Heart left ventricle (tissue), 16 donors: ENCODE measurements at regions not wholly inside any gene's neighbourhood (a gene's known extent, or its start where the extent isn't known, plus 50 kb on each side); places are given as distances from the start of the nearest gene placed in this dataset.
A peak's percentile ranks its signal among the peaks of the same experiment; 100 is the strongest.

ENCODE experiments used
- ATAC-seq, 4 donors: fragments of 200-7000 bp; cut with Tn5 transposase; one replicate each; pipeline ENCODE4 v1.9.1; 2020 to 2022; ENCODE audit warnings: moderate library complexity in 4 of 4, mild to moderate bottlenecking in 3 of 4, moderate number of reproducible peaks in 1 of 4
- DNase-seq, 5 donors: peaks; one replicate each; pipeline ENCODE4 v3.0.0-alpha.2; 2020
- H3K27ac ChIP-seq, 12 donors: fragments of 200-600 bp; sonication (generic) in 4 of 12; one replicate each; pipeline versions ENCODE4 v1.5.0 to v1.8.0; 2016 to 2022; ENCODE audit warnings: mild to moderate bottlenecking in 2 of 12
- H3K27me3 ChIP-seq, 9 donors: fragments of 200-600 bp; sonication (generic) in 2 of 9; one replicate each; pipeline versions ENCODE4 v1.5.1 to v1.8.0; 2016 to 2022; ENCODE audit warnings: mild to moderate bottlenecking in 3 of 9
- H3K36me3 ChIP-seq, 9 donors: fragments of 200-600 bp; sonication (generic) in 2 of 9; one replicate each; pipeline versions ENCODE4 v1.5.0 to v1.8.0; 2018 to 2022; ENCODE audit warnings: mild to moderate bottlenecking in 2 of 9
- H3K4me1 ChIP-seq, 12 donors: fragments of 200-600 bp; sonication (generic) in 4 of 12; one replicate each; pipeline versions ENCODE4 v1.5.0 to v1.8.0; 2016 to 2022; ENCODE audit warnings: mild to moderate bottlenecking in 3 of 12
- H3K4me3 ChIP-seq, 12 donors: fragments of 200-600 bp; sonication (generic) in 4 of 12; one replicate each; pipeline versions ENCODE4 v1.5.0 to v1.8.0; 2017 to 2022; ENCODE audit warnings: mild to moderate bottlenecking in 9 of 12, moderate library complexity in 4 of 12
- H3K9me3 ChIP-seq, 12 donors: fragments of 200-600 bp; sonication (generic) in 4 of 12; one replicate each; pipeline versions ENCODE4 v1.5.0 to v1.8.0; 2016 to 2022; ENCODE audit warnings: mild to moderate bottlenecking in 1 of 12
- CTCF ChIP-seq, 12 donors: fragments of 200-600 bp; sonication (generic) in 4 of 12; IDR thresholded peaks; one replicate each; pipeline versions ENCODE4 v1.5.0 to v1.8.0; 2018 to 2022; ENCODE audit warnings: antibody characterized with exemption in 12 of 12, mild to moderate bottlenecking in 5 of 12
- POLR2A ChIP-seq, 2 donors: fragments of 450-650 bp; IDR thresholded peaks; one replicate each; pipeline ENCODE4 v1.6.1; 2017; ENCODE audit warnings: antibody characterized with exemption in 2 of 2, mild to moderate bottlenecking in 2 of 2, moderate library complexity in 2 of 2
- WGBS, 4 donors: extraction: QIAGEN DNeasy Blood & Tissue Kit in 2 of 4; methylation state at CpG; one replicate each; pipeline versions ENCODE4 v1.1.5 to v1.1.7; 2013 to 2018; 5-methylcytosine and 5-hydroxymethylcytosine counted together
- intact Hi-C, 10 donors: fragments of 100-400 bp; cut with DNase I; formaldehyde crosslinking; loops; one replicate each; pipeline versions ENCODE4 v1.11.1 to v1.14.2; 2022
- donor health status: ischemic (EF 13 %, LVEDD 7.1; RV severe dilation, severe dysfunction).
- donor health status: healthy with polysubstance abuse.
- donor health status: DM: no; HTN: yes; CAD: no.
- donor health status: DM: no; HTN: no; CAD: no.
- donor health status: ischemic (EF 25% LVEDD 6.9; RV normal size, moderate dysfunction).
- donor health status: ischemic (EF 25% LVEDD 5.7; RV mildly dilated, moderate dysfunction).
- donor health status: healthy.
- donor health status: DM: yes; HTN: yes; CAD: no.
- donor health status: ischemic (EF 35%, LVEDD 5.7; RV mildly dilated, moderate dysfunction).
- donor health status: nonischemic (EF 11% LVEDD 7.7; RV severe dilation, severe dysfunction).
- donor health status: DM: yes; HTN: yes; CAD: no.
- donor health status: PGD.
- donor health status: ischemic (EF 29% LVEDD 5.4; RV normal size, mild dysfunction).
- donor health status: nonischemic (EF 23%, LVEDD 6.1; RV moderate dilation, normal function).

DNA sequence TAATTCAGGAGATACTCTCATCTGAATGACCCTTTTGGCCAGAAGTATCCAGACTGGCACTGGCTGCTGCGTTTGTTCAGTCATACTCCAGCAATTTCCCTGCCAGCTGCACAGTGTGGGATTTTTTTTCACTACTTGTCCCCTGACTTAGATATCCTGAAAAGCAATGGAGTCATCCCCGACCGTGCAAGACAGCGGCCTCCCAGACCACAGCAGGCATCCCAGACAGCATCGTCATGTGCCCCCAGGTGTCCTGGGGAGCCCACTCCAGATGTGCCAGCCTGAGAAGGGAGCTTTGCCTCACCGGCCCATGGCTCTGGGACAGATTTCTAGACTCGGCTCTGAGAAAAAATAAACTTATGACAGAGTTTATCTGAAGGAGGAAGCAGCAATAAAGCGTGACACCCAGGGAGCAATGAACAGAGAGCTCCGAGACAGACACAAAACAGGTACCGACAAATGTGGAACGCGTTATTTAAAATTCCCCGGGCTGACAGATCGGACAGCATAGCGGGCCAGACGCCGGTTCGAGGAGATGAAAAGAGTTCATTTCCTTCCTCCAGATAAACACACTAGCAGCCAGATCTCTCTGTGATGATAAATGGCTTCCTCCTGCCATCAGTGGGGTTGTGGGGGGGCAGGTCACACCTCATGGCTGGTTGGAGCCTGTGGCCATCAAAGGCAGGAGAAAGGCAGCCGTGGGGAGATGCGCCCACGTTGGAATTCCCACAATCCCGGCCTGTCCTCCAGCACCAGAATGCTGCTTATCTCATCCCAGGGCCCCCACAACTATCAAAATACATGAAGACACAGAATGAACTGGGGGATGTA is 106.4 kb upstream of the FGF3 start:
- H3K4me1 ChIP-seq: peaks cover 0 to 11% (median 0%) of the 10 kb centered on the region in 12 donors
- H3K27me3 ChIP-seq: peaks cover 0 to 45% (median 0%) of the 10 kb centered on the region in 9 donors
- intact Hi-C loops: loop anchor here in 1 of 10 donors (10.0 kb wide), 1 partner anchor 159 kb away; no protein-coding TSS in a partner anchor
- no peaks in the 10 kb centered on the region for H3K36me3 ChIP-seq
- 13 to 22% (median 18%) methylated on average over 22 of the region's 22 CpGs for WGBS, 4 donors
- no peak overlapping the region for H3K4me3 ChIP-seq
- peaks cover 0 to 5% (median 0%) of the 10 kb centered on the region in 12 donors for H3K9me3 ChIP-seq
- TF ChIP-seq CTCF (IDR thresholded peaks at IDR 0.05) (no peak), POLR2A (IDR thresholded peaks at IDR 0.05) (no peak)
- DNase-seq (peak in 1 of 5 donors; percentile 8), ATAC-seq (no peak)
- H3K27ac ChIP-seq: peak overlapping the region in 2 of 12 donors; percentile 48 to 57

DNA sequence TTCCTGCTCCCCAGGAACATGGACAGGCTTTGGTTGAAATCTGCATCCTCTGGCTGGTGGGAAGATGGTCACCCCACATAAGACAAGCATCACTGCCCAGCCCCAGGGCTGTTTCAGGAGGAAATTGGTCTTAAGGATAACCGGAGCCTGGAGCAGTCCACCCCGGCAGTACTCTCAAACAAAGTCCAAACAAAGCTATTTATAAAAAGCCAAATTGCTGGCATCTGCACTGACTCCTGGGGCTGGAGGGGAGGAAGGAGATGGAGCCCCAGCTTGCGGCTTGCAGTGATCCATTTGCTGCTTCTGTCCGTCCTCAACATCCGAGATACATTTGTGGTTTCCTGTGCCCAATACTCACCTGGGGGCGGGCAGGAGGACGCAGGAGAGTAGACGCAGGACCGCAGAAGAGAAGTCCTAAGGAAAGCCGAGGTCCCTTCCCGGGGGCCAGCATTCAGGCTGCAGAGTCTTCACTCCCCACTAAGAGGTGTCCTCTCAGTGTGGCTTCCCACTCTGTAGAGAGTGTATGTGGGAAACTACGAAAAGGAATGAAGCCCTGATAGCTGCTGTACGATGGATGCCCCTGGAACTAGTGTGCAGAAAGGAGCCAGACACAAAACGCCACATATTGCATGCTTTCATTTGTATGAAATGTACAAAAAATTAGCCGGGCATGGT is 107.3 kb upstream of the FGF3 start:
- H3K9me3 ChIP-seq: peaks cover 0 to 5% (median 0%) of the 10 kb centered on the region in 12 donors
- no peak for ATAC-seq
- DNase-seq: peak in 2 of 5 donors; percentile 4 to 44
- no peaks in the 10 kb centered on the region for H3K36me3 ChIP-seq
- H3K27ac ChIP-seq: peak overlapping the region in 2 of 12 donors; percentile 48 to 57
- no peak overlapping the region for H3K4me3 ChIP-seq
- peaks cover 0 to 54% (median 4%) of the 10 kb centered on the region in 9 donors for H3K27me3 ChIP-seq
- TF ChIP-seq POLR2A (IDR thresholded peaks at IDR 0.05) (no peak), CTCF (IDR thresholded peaks at IDR 0.05) (no peak)
- WGBS, 4 donors: 46 to 50% (median 46%) methylated on average over 14 to 15 of the region's 15 CpGs
- H3K4me1 ChIP-seq: peaks cover 0 to 11% (median 0%) of the 10 kb centered on the region in 12 donors
- intact Hi-C loops: loop anchor here in 1 of 10 donors (10.0 kb wide), 1 partner anchor 158 kb away; no protein-coding TSS in a partner anchor

DNA sequence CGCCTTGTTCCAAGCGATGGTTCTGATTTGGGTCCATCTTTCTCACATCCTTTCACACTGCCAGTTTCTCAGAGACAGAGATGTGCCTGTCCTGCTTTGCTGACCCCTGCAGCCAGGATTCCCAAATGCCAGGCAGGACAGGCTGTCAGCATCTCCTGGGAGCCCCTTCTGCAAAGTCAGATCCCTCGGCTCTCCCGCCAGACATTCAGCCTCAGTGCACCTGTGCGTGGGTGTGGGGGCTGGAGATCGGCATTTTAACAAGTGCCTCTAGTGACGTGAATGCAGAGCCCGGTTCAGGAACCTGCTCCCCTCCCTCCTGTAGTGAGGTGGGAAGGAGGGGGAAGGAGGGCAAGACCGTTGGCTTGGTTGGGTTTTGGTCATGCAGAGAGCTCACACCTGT is 108.9 kb upstream of the FGF3 start:
- Histone ChIP-seq H3K9me3 (peaks cover 0 to 5% (median 0%) of the 10 kb centered on the region in 12 donors), H3K4me3 (no peak overlapping the region), H3K27ac (no peak overlapping the region), H3K27me3 (peaks cover 0 to 58% (median 4%) of the 10 kb centered on the region in 9 donors), H3K36me3 (no peaks in the 10 kb centered on the region), H3K4me1 (peaks cover 0 to 11% (median 0%) of the 10 kb centered on the region in 12 donors)
- WGBS, 4 donors: 50 to 70% (median 56%) methylated on average over 8 to 9 of the region's 9 CpGs
- intact Hi-C loops: loop anchor here in 1 of 10 donors (10.0 kb wide), 1 partner anchor 157 kb away; no protein-coding TSS in a partner anchor
- TF ChIP-seq CTCF (IDR thresholded peaks at IDR 0.05) (no peak), POLR2A (IDR thresholded peaks at IDR 0.05) (no peak)
- ATAC-seq: no peak
- peak in 1 of 5 donors; percentile 18 for DNase-seq

GRCh38 chr11:69928975-69929374 is 109.8 kb upstream of the FGF3 start:
- Histone ChIP-seq H3K4me3 (no peak overlapping the region), H3K36me3 (no peaks in the 10 kb centered on the region), H3K4me1 (peaks cover 0 to 11% (median 0%) of the 10 kb centered on the region in 12 donors), H3K27me3 (peaks cover 0 to 56% (median 4%) of the 10 kb centered on the region in 9 donors), H3K9me3 (peaks cover 0 to 5% (median 0%) of the 10 kb centered on the region in 12 donors), H3K27ac (no peak overlapping the region)
- 86 to 94% (median 91%) methylated on average over 3 of the region's 3 CpGs for WGBS, 4 donors
- TF ChIP-seq CTCF (IDR thresholded peaks at IDR 0.05): no peak
- TF ChIP-seq POLR2A (IDR thresholded peaks at IDR 0.05): no peak
- intact Hi-C loops: loop anchor here in 1 of 10 donors (10.0 kb wide), 1 partner anchor 156 kb away; no protein-coding TSS in a partner anchor
- DNase-seq (no peak), ATAC-seq (no peak)
